ENCODE measurements at regions not wholly inside any gene's neighbourhood (a gene's known extent, or its start where the extent isn't known, plus 50 kb on each side); places are given as distances from the start of the nearest gene placed in this dataset.

DNA sequence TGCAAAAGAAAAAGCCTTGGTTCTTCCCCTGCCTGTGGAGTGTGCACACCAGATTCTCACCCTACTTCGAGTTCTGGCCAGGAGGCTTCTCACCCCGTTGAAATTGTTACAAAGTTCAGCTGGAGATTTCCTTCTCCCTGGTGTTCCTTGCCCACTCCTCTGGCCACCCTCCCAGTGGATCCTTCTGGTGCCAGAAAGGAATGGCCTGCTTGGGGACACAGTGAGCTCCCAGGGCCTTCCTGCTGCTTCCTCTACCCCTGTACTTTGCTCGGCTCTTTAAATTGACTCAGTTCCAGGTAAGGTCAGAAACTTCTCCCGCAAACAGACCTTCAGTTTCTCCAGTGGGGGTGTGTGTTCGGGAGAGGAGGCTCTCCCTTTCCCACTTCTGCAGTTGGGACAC lies 140.1 kb upstream of the CFAP20DC start:
- TF ChIP-seq, protein P1, sequence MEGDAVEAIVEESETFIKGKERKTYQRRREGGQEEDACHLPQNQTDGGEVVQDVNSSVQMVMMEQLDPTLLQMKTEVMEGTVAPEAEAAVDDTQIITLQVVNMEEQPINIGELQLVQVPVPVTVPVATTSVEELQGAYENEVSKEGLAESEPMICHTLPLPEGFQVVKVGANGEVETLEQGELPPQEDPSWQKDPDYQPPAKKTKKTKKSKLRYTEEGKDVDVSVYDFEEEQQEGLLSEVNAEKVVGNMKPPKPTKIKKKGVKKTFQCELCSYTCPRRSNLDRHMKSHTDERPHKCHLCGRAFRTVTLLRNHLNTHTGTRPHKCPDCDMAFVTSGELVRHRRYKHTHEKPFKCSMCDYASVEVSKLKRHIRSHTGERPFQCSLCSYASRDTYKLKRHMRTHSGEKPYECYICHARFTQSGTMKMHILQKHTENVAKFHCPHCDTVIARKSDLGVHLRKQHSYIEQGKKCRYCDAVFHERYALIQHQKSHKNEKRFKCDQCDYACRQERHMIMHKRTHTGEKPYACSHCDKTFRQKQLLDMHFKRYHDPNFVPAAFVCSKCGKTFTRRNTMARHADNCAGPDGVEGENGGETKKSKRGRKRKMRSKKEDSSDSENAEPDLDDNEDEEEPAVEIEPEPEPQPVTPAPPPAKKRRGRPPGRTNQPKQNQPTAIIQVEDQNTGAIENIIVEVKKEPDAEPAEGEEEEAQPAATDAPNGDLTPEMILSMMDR (IDR thresholded peaks at IDR 0.05): no peak
- no peak for TF ChIP-seq POLR2A (IDR thresholded peaks at IDR 0.05)

Data from lower leg skin (tissue), 3 donors.